ENCODE measurements at regions not wholly inside any gene's neighbourhood (a gene's known extent, or its start where the extent isn't known, plus 50 kb on each side); places are given as distances from the start of the nearest gene placed in this dataset.

DNA sequence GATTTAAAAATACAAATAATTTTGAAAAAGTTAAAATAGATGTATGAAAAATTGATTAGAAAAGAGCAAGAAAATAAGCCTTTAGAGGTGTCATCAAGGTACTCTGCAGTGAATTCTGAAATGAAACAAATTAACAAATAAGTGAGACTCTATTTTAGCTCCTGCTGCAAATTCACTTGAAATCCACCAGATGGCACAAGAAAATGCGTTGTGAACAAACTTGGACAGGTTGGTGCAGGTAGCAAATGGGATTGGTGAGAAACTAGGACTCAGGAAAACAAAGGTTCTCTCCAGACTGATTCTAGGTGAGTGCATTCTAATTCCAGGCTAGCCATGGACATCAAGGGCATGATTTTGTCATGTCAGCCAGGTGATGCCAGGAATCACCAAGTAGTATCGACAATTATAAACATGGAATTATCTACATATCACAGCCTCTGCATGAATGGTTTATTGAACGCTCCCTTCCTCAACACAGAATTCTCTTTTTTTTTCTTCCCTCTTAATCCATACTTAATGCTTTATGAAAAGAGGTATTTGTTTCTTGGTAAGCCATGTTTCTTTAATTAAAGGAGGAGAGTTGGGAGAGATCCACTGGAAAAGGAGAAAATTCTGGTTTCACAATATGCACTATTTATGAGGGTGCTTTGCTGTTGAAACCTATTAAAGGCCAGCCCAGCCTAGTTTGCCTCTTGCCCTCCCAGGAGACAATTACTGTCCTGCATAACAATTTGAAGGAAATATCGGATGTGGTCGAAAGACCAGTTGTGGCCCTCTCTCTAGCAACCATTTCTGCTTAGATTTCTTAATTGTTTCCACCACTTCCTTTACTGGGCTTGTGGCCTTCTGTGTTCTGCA lies 118.1 kb downstream of the ZNF365 start:
- TF ChIP-seq EZH2phosphoT487 (IDR thresholded peaks at IDR 0.05): no peak
- TF ChIP-seq EZH2 (IDR thresholded peaks at IDR 0.05): no peak

All from neural progenitor cell (in vitro differentiated cells).